Large intestine (tissue), 3 donors: ENCODE measurements at regions not wholly inside any gene's neighbourhood (a gene's known extent, or its start where the extent isn't known, plus 50 kb on each side); places are given as distances from the start of the nearest gene placed in this dataset.
A peak's percentile ranks its signal among the peaks of the same experiment; 100 is the strongest.

ENCODE experiments used
- DNase-seq, 2 donors: peaks; one replicate each; pipeline versions ENCODE4 v3.0.0 to v3.0.0-alpha.2; 2013
- H3K27ac ChIP-seq: one replicate; pipeline ENCODE4 v1.5.1; 2013; ENCODE audit warnings: low read length
- H3K27me3 ChIP-seq: 2 replicates; pipeline ENCODE4 v1.6.1; 2013; ENCODE audit warnings: low read length; ENCODE audit not compliant: control insufficient read depth, insufficient read depth
- H3K36me3 ChIP-seq: 2 replicates; pipeline ENCODE4 v1.6.1; 2013; ENCODE audit warnings: low read length; ENCODE audit not compliant: control insufficient read depth, insufficient read depth
- H3K4me1 ChIP-seq: one replicate; pipeline ENCODE4 v1.6.1; 2013; ENCODE audit warnings: low read length; ENCODE audit not compliant: control insufficient read depth, insufficient read depth
- H3K4me3 ChIP-seq: one replicate; pipeline ENCODE4 v1.5.1; 2013; ENCODE audit warnings: low read length
- H3K9me3 ChIP-seq: one replicate; pipeline ENCODE4 v1.6.1; 2013; ENCODE audit warnings: mild to moderate bottlenecking, low read depth, low read length, moderate library complexity; ENCODE audit not compliant: control insufficient read depth
- WGBS: methylation state at CpG from one replicate; pipeline ENCODE4 v1.1.5; 2013; ENCODE audit warnings: low lambda C conversion rate; ENCODE audit not compliant: insufficient coverage; 5-methylcytosine and 5-hydroxymethylcytosine counted together

DNA sequence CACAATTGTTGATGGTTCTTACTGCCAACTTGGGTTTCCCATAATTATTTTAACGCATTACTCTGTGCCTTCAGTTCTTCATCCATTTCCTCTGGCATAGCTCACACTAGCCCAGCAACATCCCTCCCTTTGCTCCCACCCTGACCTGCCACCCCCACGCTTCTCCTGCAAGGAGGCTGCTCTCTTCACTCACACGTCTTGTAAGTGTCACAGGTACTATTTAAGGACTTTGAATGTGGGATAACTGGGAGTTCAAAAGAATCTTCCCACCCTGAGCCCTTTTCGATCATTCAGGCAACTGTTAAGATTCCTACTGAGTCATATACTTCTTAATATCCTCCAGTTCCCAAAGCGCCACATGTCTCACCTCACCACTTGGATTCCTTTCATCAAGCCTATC lies 95.4 kb downstream of the PXDC1 start:
- H3K27ac ChIP-seq: no peak overlapping the region
- H3K36me3 ChIP-seq: no peaks in the 10 kb centered on the region
- no peaks in the 10 kb centered on the region for H3K9me3 ChIP-seq
- peaks cover 14% of the 10 kb centered on the region for H3K4me1 ChIP-seq
- WGBS: 100% methylated on average over 3 of the region's 5 CpGs
- no peaks in the 10 kb centered on the region for H3K27me3 ChIP-seq
- DNase-seq: no peak
- H3K4me3 ChIP-seq: no peak overlapping the region

DNA sequence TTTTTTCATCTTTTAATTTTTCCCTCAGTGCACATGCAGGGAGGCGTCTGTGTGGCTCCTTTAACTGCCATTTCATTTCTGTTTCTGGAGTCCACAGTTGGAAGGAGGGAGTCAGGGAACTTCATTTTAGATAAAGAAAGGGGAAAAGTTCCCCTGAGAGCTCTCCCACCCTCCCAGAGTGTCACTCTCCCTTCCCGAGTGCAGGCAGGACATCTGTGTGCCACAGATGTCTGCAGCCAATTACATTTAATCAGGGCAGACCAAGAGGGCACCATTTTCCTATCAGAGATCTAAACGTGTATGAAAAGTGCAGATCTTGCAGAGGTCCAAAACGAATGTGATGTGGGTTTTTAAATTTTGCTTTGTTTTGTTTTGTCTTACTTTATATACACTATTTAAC lies 96.6 kb downstream of the PXDC1 start:
- no CpG with 5 or more reads among the region's 4 CpGs for WGBS
- Histone ChIP-seq H3K27ac (no peak overlapping the region), H3K4me1 (peaks cover 8% of the 10 kb centered on the region), H3K27me3 (no peaks in the 10 kb centered on the region), H3K36me3 (no peaks in the 10 kb centered on the region), H3K4me3 (no peak overlapping the region), H3K9me3 (no peaks in the 10 kb centered on the region)
- DNase-seq: no peak

DNA sequence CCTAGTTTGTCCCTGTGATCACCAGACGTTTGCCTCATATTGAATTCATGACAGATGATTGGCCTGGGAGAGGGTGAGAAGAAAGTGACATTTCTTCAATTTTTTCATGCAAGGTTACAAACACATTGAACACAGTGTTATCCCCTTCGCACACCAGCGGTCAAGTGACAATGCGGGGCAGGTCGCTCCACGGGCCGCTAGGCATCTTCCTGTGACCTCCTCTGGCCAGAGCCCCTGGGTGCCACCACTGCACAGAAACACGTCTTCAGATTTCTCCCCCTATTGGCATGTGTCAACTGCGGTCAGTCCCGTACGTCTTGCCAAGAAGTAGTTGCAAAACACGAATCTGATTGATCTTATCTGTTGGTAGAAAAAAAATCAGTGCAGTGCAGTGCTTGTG lies 97.1 kb downstream of the PXDC1 start:
- Histone ChIP-seq H3K27ac (no peak overlapping the region), H3K27me3 (no peaks in the 10 kb centered on the region), H3K36me3 (no peaks in the 10 kb centered on the region), H3K4me1 (peaks cover 5% of the 10 kb centered on the region), H3K4me3 (no peak overlapping the region), H3K9me3 (no peaks in the 10 kb centered on the region)
- DNase-seq: no peak
- WGBS: 100% methylated on average over 2 of the region's 12 CpGs

DNA sequence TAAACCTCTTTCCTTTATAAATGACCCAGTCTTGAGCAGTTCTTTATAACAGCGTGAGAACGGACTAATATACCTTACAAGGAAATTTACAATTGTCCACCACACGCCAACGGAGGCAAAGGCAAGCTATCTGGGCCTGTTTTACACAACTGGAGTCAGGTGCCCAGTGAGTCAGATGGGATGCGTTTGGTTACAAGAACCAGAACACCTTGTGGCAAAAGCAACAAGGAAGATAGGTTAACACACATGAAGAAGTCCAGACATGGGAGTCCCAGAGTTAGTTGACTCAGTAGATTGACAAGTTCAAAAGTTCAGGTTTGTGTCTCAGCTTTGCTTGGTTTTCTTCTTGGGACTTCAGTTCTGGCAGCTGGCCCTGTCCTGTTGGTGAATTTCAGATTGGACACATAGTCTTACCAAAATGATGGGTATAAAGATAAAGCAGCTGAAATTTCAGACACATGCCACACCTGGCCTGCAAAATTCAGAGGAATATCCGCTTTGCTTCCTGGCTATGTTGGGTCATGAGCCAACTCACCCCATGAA lies 97.9 kb downstream of the PXDC1 start:
- no peak for DNase-seq
- no peaks in the 10 kb centered on the region for H3K36me3 ChIP-seq
- 80% methylated on average over 1 of the region's 6 CpGs for WGBS
- H3K4me3 ChIP-seq: no peak overlapping the region
- H3K27ac ChIP-seq: no peak overlapping the region
- H3K4me1 ChIP-seq: peaks cover 5% of the 10 kb centered on the region
- no peaks in the 10 kb centered on the region for H3K27me3 ChIP-seq
- H3K9me3 ChIP-seq: no peaks in the 10 kb centered on the region

- no peaks in the 10 kb centered on the region for H3K9me3 ChIP-seq
- no peak overlapping the region for H3K27ac ChIP-seq
- WGBS: no CpG with 5 or more reads among the region's 12 CpGs
- no peaks in the 10 kb centered on the region for H3K27me3 ChIP-seq
- no peak overlapping the region for H3K4me3 ChIP-seq
- H3K4me1 ChIP-seq: peaks cover 5% of the 10 kb centered on the region
- no peaks in the 10 kb centered on the region for H3K36me3 ChIP-seq
- DNase-seq: no peak
These were observed 99.7 kb downstream of the PXDC1 start for GRCh38 chr6:3651698-3652229.

- Histone ChIP-seq H3K4me1 (peaks cover 5% of the 10 kb centered on the region), H3K4me3 (no peak overlapping the region), H3K9me3 (no peaks in the 10 kb centered on the region), H3K27me3 (no peaks in the 10 kb centered on the region), H3K27ac (no peak overlapping the region), H3K36me3 (no peaks in the 10 kb centered on the region)
- peak; percentile 34 to 61 for DNase-seq
- WGBS: no CpG with 5 or more reads among the region's 15 CpGs
These were observed 100.4 kb downstream of the PXDC1 start for GRCh38 chr6:3650959-3651697.

GRCh38 chr6:3650076-3650958 lies 101.2 kb downstream of the PXDC1 start:
- DNase-seq: no peak
- no peak overlapping the region for H3K27ac ChIP-seq
- WGBS: no CpG with 5 or more reads among the region's 17 CpGs
- H3K36me3 ChIP-seq: no peaks in the 10 kb centered on the region
- no peaks in the 10 kb centered on the region for H3K9me3 ChIP-seq
- no peak overlapping the region for H3K4me3 ChIP-seq
- no peaks in the 10 kb centered on the region for H3K27me3 ChIP-seq
- peaks cover 5% of the 10 kb centered on the region for H3K4me1 ChIP-seq

GRCh38 chr6:3648724-3649123 lies 102.8 kb downstream of the PXDC1 start:
- DNase-seq: no peak
- Histone ChIP-seq H3K36me3 (no peaks in the 10 kb centered on the region), H3K9me3 (no peaks in the 10 kb centered on the region), H3K4me3 (no peak overlapping the region), H3K27me3 (peaks cover 2% of the 10 kb centered on the region), H3K27ac (no peak overlapping the region), H3K4me1 (peaks cover 5% of the 10 kb centered on the region)
- no CpG with 5 or more reads among the region's 2 CpGs for WGBS

DNA sequence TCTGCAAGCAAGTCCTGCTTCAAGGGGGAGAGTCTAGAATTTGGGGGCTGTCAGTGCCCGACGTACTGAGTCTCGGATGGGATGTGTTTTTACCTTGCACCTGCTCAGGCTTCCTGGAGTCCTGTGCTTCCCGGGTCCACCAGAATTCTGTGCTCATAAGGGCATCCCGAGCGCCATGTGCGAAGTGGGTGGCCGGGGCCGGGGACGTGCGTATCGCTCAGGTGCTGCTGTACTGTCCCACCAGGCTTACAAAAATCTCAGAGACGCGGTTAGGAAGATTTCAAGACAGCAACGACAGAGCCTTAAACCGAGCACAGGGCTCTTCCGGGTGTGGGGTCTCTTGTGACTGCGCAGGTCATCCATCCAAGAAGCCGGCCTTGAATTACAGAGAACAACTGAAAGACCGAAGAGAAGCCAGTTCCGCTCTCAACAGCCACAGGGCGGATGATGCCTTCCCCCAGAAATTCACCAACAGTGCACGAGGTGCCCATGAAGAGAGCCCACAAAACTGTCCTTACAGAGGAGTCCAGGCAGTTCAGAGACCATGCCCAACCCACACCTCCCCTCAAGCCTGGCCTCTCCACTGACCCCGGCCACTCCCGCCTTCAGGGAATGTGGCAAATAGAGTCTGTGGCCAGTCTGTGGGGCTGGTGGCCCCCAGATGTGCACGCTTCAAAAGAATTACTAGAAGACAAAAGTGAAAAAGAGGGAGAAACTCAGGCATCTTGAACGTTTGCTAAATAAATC lies 104.7 kb downstream of the PXDC1 start:
- WGBS: 54% methylated on average over 3 of the region's 27 CpGs
- H3K27me3 ChIP-seq: peaks cover 2% of the 10 kb centered on the region
- H3K9me3 ChIP-seq: no peaks in the 10 kb centered on the region
- H3K27ac ChIP-seq: no peak overlapping the region
- no peak for DNase-seq
- H3K4me3 ChIP-seq: no peak overlapping the region
- H3K4me1 ChIP-seq: peaks cover 5% of the 10 kb centered on the region
- H3K36me3 ChIP-seq: no peaks in the 10 kb centered on the region

- no peaks in the 10 kb centered on the region for H3K36me3 ChIP-seq
- no peak overlapping the region for H3K4me3 ChIP-seq
- DNase-seq: no peak
- H3K9me3 ChIP-seq: no peaks in the 10 kb centered on the region
- WGBS: no CpG with 5 or more reads among the region's 6 CpGs
- H3K27me3 ChIP-seq: peaks cover 2% of the 10 kb centered on the region
- H3K4me1 ChIP-seq: no peaks in the 10 kb centered on the region
- H3K27ac ChIP-seq: no peak overlapping the region
These were observed 106.8 kb downstream of the PXDC1 start for GRCh38 chr6:3644739-3645012.
